HG02870 (cell line): ENCODE measurements at regions not wholly inside any gene's neighbourhood (a gene's known extent, or its start where the extent isn't known, plus 50 kb on each side); places are given as distances from the start of the nearest gene placed in this dataset.

Source experiments
- ATAC-seq: cut with Tn5 transposase; IDR thresholded peaks from one replicate; pipeline ENCODE4 v1.9.1; 2021; ENCODE audit warnings: mild to moderate bottlenecking, moderate library complexity; ENCODE audit not compliant: unreplicated experiment

GRCh38 chr7:32273297-32273696 lies 203.1 kb upstream of the PDE1C start:
- ATAC-seq: peak; percentile 54

- ATAC-seq: no peak
Measured at GRCh38 chr7:32266932-32267475, 196.8 kb upstream of the PDE1C start.

- no peak for ATAC-seq
Measured at GRCh38 chr7:32264702-32265284, 194.6 kb upstream of the PDE1C start.

- no peak for ATAC-seq
Measured at GRCh38 chr7:32263611-32264010, 193.4 kb upstream of the PDE1C start.

GRCh38 chr7:32262315-32262714 lies 192.1 kb upstream of the PDE1C start:
- ATAC-seq: no peak

GRCh38 chr7:32259931-32260596 lies 189.9 kb upstream of the PDE1C start:
- ATAC-seq: peak; percentile 90

- no peak for ATAC-seq
Measured at GRCh38 chr7:32258265-32258664, 188.1 kb upstream of the PDE1C start.

- no peak for ATAC-seq
Measured at GRCh38 chr7:32257621-32258020, 187.4 kb upstream of the PDE1C start.

GRCh38 chr7:32256811-32257210 lies 186.6 kb upstream of the PDE1C start:
- ATAC-seq: no peak

- no peak for ATAC-seq
Measured at GRCh38 chr7:32256376-32256775, 186.2 kb upstream of the PDE1C start.

GRCh38 chr7:32255036-32255435 lies 184.8 kb upstream of the PDE1C start:
- ATAC-seq: no peak

GRCh38 chr7:32253299-32253698 lies 183.1 kb upstream of the PDE1C start:
- no peak for ATAC-seq

GRCh38 chr7:32251659-32252058 lies 181.5 kb upstream of the PDE1C start:
- no peak for ATAC-seq

GRCh38 chr7:32250471-32251260 lies 180.5 kb upstream of the PDE1C start:
- no peak for ATAC-seq

- ATAC-seq: no peak
Measured at GRCh38 chr7:32250003-32250402, 179.8 kb upstream of the PDE1C start.

- no peak for ATAC-seq
Measured at GRCh38 chr7:32248522-32248921, 178.3 kb upstream of the PDE1C start.

GRCh38 chr7:32244806-32245345 lies 174.7 kb upstream of the PDE1C start:
- no peak for ATAC-seq

- ATAC-seq: no peak
Measured at GRCh38 chr7:32243687-32244290, 173.6 kb upstream of the PDE1C start.

GRCh38 chr7:32242436-32242835 lies 172.2 kb upstream of the PDE1C start:
- ATAC-seq: no peak

GRCh38 chr7:32241636-32242035 lies 171.4 kb upstream of the PDE1C start:
- no peak for ATAC-seq

- no peak for ATAC-seq
Measured at GRCh38 chr7:32239764-32240163, 169.6 kb upstream of the PDE1C start.
